K562 (cell line): ENCODE measurements at regions not wholly inside any gene's neighbourhood (a gene's known extent, or its start where the extent isn't known, plus 50 kb on each side); places are given as distances from the start of the nearest gene placed in this dataset.

Experiments
- CEBPZ ChIP-seq: fragments of 150-350 bp; IDR thresholded peaks from 2 replicates; pipeline ENCODE4 v1.6.1; 2014; ENCODE audit warnings: low read depth, mild to moderate bottlenecking, low read length, borderline replicate concordance
- FOS ChIP-seq: IDR thresholded peaks from 3 replicates; pipeline ENCODE4 v1.6.1; 2011; ENCODE audit not compliant: insufficient read length; ENCODE audit errors: extremely low read depth
- HDAC1 ChIP-seq, 2 experiments: fragments of 450-650 bp; IDR thresholded peaks; 2 replicates each; pipeline ENCODE4 v1.6.1; 2016 to 2017; ENCODE audit warnings: inconsistent platforms in 1 of 2, mild to moderate bottlenecking in 1 of 2, moderate library complexity in 1 of 2
- HMGN3 ChIP-seq: IDR thresholded peaks from 2 replicates; pipeline ENCODE4 v1.6.1; 2011; ENCODE audit warnings: borderline replicate concordance, low read depth, mild to moderate bottlenecking, mixed read lengths, low read length; ENCODE audit not compliant: insufficient read length; ENCODE audit errors: extremely low read depth
- KLF16 ChIP-seq: IDR thresholded peaks from 2 replicates; pipeline ENCODE4 v1.6.1; 2016; ENCODE audit warnings: antibody characterized with exemption
- PCBP1 ChIP-seq: fragments of 200-400 bp; formaldehyde crosslinking; IDR thresholded peaks from 2 replicates; pipeline ENCODE4 v1.6.1; 2018; ENCODE audit warnings: mild to moderate bottlenecking, low read depth, low read length; ENCODE audit not compliant: poor library complexity, severe bottlenecking
- POLR2A ChIP-seq: fragments of 450-650 bp; conservative IDR thresholded peaks from 2 replicates; pipeline ENCODE4 v1.6.1; 2016
- YY1 ChIP-seq, 3 experiments: IDR thresholded peaks; 2 replicates each; pipeline ENCODE4 v1.6.1; 2011; ENCODE audit warnings: low read length in 2 of 3, mild to moderate bottlenecking in 2 of 3, moderate library complexity in 2 of 3, borderline replicate concordance in 1 of 3, control low read depth in 1 of 3, low read depth in 1 of 3; ENCODE audit not compliant: insufficient read depth in 3 of 3, insufficient replicate concordance in 2 of 3, control insufficient read depth in 1 of 3, insufficient read length in 1 of 3; ENCODE audit errors: extremely low read depth in 1 of 3
- TF ChIP-seq, protein P1 (sequence below), 3 experiments: IDR thresholded peaks in 2 of 3; conservative IDR thresholded peaks in 1 of 3; 2 replicates each; pipeline ENCODE4 v1.5.1; 2011 to 2012; ENCODE audit warnings: low read length in 3 of 3, mild to moderate bottlenecking in 3 of 3, control low read depth in 2 of 3, improper control_type of control experiment in 1 of 3, inconsistent platforms in 1 of 3, low read depth in 1 of 3, mixed read lengths in 1 of 3, moderate library complexity in 1 of 3; ENCODE audit not compliant: insufficient read depth in 2 of 3

- no peak for TF ChIP-seq PCBP1
- no peak for TF ChIP-seq KLF16
- TF ChIP-seq, protein P1, sequence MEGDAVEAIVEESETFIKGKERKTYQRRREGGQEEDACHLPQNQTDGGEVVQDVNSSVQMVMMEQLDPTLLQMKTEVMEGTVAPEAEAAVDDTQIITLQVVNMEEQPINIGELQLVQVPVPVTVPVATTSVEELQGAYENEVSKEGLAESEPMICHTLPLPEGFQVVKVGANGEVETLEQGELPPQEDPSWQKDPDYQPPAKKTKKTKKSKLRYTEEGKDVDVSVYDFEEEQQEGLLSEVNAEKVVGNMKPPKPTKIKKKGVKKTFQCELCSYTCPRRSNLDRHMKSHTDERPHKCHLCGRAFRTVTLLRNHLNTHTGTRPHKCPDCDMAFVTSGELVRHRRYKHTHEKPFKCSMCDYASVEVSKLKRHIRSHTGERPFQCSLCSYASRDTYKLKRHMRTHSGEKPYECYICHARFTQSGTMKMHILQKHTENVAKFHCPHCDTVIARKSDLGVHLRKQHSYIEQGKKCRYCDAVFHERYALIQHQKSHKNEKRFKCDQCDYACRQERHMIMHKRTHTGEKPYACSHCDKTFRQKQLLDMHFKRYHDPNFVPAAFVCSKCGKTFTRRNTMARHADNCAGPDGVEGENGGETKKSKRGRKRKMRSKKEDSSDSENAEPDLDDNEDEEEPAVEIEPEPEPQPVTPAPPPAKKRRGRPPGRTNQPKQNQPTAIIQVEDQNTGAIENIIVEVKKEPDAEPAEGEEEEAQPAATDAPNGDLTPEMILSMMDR (IDR thresholded peaks at IDR 0.05 in 2 of 3, conservative IDR thresholded peaks at IDR 0.05 in 1 of 3; ENCODE audit: insufficient read depth in 2 of 3, low read depth in 1 of 3, low read length in 3 of 3): no peak
- TF ChIP-seq HMGN3: no peak
- TF ChIP-seq POLR2A: no peak
- no peak for TF ChIP-seq YY1 (IDR thresholded peaks at IDR 0.05; ENCODE audit: borderline replicate concordance in 1 of 3, control insufficient read depth in 1 of 3, extremely low read depth in 1 of 3, insufficient read depth in 3 of 3, insufficient read length in 1 of 3, insufficient replicate concordance in 2 of 3, low read depth in 1 of 3, low read length in 2 of 3)
- no peak for TF ChIP-seq FOS
- no peak for TF ChIP-seq HDAC1 (IDR thresholded peaks at IDR 0.05)
- TF ChIP-seq CEBPZ: no peak
These were observed 79.6 kb upstream of the SPOPL start for GRCh38 chr2:138421971-138422335.
